ENCODE measurements at regions not wholly inside any gene's neighbourhood (a gene's known extent, or its start where the extent isn't known, plus 50 kb on each side); places are given as distances from the start of the nearest gene placed in this dataset.

GRCh38 chr1:59032228-59032627 is 248.4 kb upstream of the JUN start:
- DNase-seq, result no peak

GRCh38 chr1:59033761-59034160 is 249.9 kb upstream of the JUN start:
- no peak for DNase-seq

GRCh38 chr1:59034925-59035324 is 251.1 kb upstream of the JUN start:
- DNase-seq, result no peak

GRCh38 chr1:59039551-59039950 is 255.7 kb upstream of the JUN start:
- DNase-seq, result no peak

GRCh38 chr1:59040486-59040885 is 256.4 kb upstream of the FGGY start:
- no peak for DNase-seq

GRCh38 chr1:59041646-59042277 is 255.1 kb upstream of the FGGY start:
- no peak for DNase-seq

GRCh38 chr1:59043796-59044195 is 253.1 kb upstream of the FGGY start:
- no peak for DNase-seq

GRCh38 chr1:59044535-59045121 is 252.3 kb upstream of the FGGY start:
- no peak for DNase-seq

- DNase-seq, result no peak
Measured at GRCh38 chr1:59045137-59045536, 251.8 kb upstream of the FGGY start.

- DNase-seq, result no peak
Measured at GRCh38 chr1:59045636-59046035, 251.3 kb upstream of the FGGY start.

GRCh38 chr1:59046134-59046533 is 250.8 kb upstream of the FGGY start:
- DNase-seq, result no peak

GRCh38 chr1:59046730-59047157 is 250.2 kb upstream of the FGGY start:
- no peak for DNase-seq

GRCh38 chr1:59051007-59051406 is 245.9 kb upstream of the FGGY start:
- no peak for DNase-seq

GRCh38 chr1:59052166-59052590 is 244.7 kb upstream of the FGGY start:
- no peak for DNase-seq

GRCh38 chr1:59054172-59054571 is 242.7 kb upstream of the FGGY start:
- no peak for DNase-seq

GRCh38 chr1:59055908-59056719 is 240.8 kb upstream of the FGGY start:
- no peak for DNase-seq

GRCh38 chr1:59057211-59057694 is 239.6 kb upstream of the FGGY start:
- DNase-seq, result no peak

- DNase-seq, result no peak
Measured at GRCh38 chr1:59057796-59058195, 239.1 kb upstream of the FGGY start.

- no peak for DNase-seq
Measured at GRCh38 chr1:59058665-59059439, 238.0 kb upstream of the FGGY start.

- no peak for DNase-seq
Measured at GRCh38 chr1:59061876-59062275, 235.0 kb upstream of the FGGY start.

- no peak for DNase-seq
Measured at GRCh38 chr1:59062743-59063142, 234.2 kb upstream of the FGGY start.

GRCh38 chr1:59063501-59063900 is 233.4 kb upstream of the FGGY start:
- no peak for DNase-seq

- no peak for DNase-seq
Measured at GRCh38 chr1:59064592-59064991, 232.3 kb upstream of the FGGY start.
